GM12874 (cell line): ENCODE measurements at regions not wholly inside any gene's neighbourhood (a gene's known extent, or its start where the extent isn't known, plus 50 kb on each side); places are given as distances from the start of the nearest gene placed in this dataset.

ENCODE experiments used
- CTCF ChIP-seq: IDR thresholded peaks from 2 replicates; pipeline ENCODE4 v1.5.1; 2011; ENCODE audit warnings: low read depth, mild to moderate bottlenecking, control low read depth, low read length, moderate library complexity; ENCODE audit not compliant: insufficient read depth

DNA sequence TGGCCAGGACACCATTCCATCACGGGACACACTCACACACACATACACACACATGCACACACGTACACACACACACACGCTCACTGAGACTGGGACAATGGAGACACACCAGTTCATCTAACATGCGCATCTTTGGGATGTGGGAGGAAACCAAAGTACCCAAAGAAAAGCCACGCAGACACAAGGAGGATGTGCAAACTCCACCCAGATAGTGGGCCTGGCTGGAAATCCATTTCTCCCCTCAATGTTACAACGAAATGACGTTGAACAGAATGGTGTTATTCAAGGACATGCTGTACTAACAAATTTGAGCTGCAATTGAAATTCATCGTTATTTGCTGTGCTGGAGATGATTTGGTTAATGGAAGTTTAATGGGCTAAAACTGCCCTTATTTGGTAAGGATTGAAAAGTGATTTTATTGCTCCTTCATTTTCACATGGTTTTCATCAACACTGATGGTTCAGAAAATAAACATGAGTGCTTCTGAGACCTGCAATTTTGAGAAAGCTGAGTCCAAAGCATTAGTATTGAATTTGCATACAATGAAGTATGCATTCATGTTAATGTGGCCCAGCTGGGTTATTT is 110.0 kb downstream of the KCNE4 start:
- TF ChIP-seq CTCF = no peak

DNA sequence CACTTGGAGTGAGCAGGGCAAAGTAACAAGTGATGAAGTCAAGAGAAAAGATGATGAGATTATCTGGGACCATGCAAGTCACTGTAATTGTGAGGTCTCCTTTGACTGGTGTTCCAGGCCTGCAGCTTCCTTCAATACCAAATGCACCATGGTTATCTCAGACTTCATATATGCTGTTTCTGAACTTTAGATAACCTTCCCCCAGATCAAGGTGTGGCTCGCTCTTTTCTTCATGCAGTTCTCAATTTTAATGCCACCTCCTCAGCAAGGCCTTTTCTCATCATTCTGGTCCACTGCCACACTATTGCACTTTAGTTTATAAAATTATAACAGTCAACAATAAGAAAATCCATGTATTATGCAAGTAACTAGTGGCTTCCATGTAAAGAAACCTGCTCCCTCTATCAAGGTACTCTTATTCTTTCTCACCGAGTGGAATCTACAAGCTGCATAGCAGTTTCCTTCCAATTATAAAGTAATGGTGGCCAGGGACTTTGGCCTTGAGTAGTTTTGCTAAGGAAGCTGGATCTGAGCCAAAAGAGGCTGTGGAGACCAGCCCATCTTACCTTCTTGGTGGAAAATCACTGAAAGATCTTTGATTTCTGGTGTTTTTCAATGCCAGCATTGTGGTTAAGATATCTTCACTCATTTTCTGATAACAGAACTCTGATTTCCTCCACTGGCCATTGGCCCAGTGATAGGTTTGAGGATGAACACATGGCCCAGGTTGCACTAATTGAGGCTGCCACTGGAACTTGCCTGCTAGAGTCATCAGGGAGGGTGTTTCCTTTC is 113.6 kb downstream of the KCNE4 start:
- no peak for TF ChIP-seq CTCF

- TF ChIP-seq CTCF = no peak
These were observed 114.2 kb downstream of the KCNE4 start for GRCh38 chr2:223166215-223166493.

- no peak for TF ChIP-seq CTCF
These were observed 115.1 kb downstream of the KCNE4 start for GRCh38 chr2:223166983-223167650.

GRCh38 chr2:223169830-223170605 is 118.0 kb downstream of the KCNE4 start:
- TF ChIP-seq CTCF = no peak

GRCh38 chr2:223176970-223177369 is 125.0 kb downstream of the KCNE4 start:
- no peak for TF ChIP-seq CTCF

DNA sequence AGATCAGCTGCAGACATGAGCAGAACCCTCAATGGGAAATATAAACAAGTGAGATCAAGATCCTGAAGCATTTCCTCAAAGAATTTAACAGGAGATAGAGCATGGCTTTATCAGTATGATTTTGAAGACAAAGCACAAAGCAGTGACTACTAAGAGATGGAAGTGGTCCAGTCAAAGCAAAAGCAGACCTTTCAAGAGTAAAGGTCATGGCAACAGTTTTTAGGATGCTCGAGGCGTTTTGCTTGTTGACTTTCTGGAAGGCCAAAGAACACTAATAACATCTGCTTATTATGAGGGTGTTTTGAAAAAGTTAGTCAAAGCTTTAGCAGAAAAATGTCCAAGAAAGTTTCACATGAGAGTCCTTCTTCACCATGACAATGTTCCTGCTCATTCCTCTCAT is 128.5 kb downstream of the KCNE4 start:
- TF ChIP-seq CTCF = no peak
